NCI-H524 (cell line): ENCODE measurements at regions not wholly inside any gene's neighbourhood (a gene's known extent, or its start where the extent isn't known, plus 50 kb on each side); places are given as distances from the start of the nearest gene placed in this dataset.
"Not testable (repeated sequence)": the region's sequence is repeated elsewhere in the genome, so short reads cannot be mapped to it uniquely, and the experiment has no call there.

Source experiments
- DNase-seq, 2 experiments: peaks; one replicate each; lab custom pipeline; 2025; lab: John Stamatoyannopoulos, UW

DNA sequence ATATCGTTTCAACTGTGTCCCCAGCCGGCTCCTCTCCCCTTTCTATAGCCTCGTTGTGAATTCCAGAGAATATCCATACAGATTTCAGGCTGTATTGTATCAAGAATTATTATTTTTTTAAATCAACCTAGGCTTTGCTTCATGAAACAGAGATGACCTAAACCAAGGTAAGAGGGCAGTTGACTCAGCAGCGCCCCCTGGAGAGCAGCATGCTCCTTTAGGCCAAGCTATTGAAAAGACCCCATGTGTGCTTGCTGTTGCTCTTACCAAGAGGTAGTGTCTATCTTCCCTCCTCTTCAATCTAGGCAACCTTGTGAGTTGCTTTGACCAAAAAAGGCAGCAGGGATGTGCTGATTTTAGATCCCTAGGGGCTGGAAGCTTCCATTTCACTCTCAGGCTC lies 426.7 kb upstream of the SMIM21 start:
- DNase-seq: peak in 1 of 2 experiments; percentile 17

DNA sequence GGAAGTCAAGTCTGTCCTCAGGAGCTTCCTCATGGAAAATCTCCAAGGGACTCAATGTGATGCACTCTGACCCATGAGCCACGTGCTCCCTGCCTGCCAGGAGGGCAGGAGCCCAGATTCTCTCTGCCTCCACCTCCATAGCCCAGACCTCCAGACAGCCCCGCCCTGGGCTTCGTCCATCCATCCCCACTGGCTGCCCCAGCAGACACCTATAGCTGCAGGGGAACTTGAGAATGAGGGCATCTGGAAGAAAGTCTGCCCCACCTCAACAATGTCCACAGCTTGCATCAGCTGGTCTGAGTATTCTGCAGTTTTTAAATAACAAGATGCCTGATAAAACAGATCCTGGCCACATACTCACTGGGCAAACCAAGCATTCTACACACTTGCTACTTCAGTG lies 418.8 kb upstream of the SMIM21 start:
- no peak for DNase-seq

DNA sequence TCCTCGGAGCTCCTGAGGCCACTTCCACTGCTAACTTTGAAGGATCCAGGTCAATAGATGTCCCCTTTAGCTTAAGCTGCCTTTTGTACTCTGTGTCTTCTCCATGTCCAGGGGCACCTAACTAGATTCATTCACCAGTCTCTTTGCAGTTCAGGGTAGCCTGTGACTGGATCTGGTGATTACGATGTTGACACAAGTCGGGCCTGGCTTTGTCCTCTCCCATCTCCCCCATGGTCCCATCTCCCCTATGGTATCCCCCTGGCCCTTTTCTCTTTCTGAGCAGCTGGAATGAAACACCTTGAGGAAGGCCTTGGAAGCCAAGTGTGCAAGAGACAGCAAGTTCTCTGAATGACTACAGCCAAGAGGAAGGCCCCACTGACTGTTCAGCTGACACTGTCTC lies 417.9 kb upstream of the SMIM21 start:
- no peak for DNase-seq

DNA sequence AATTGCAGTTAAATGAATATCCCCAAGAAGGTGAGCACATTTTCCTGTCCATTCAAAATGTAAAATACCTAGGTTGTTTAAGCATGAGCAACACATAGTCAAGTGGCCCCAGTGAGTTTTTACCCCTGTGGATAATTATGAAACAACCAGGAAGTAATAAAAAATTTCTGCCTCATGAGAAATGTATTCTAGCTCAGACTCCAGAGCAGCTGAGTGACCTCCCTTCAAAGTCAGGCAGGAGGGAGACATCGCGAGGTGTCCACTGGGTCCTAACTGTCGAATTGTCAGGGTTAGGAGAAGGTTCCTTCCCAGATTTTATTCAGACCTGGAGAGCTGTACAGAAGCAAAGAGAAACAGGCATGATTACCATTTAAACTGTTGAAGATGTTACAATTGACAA lies 416.6 kb upstream of the SMIM21 start:
- DNase-seq: no peak

DNA sequence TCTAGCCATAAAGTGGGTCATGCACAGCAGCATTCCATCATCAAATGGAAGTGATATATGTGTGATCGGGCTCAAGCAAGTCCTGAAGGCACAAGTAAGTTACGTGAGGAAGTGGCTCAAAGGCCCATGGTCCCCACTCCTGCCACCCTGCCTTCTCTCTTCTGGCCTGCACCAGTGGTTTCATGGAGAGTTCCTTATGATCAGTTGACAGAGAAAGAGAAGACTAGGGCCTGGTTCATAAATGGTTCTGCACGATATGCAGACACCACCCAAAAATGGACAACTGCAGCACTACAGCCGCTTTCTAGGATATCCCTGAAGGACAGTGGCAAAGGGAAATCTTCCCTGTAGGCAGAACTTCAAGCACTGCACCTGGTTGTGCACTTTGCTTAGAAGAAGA lies 412.6 kb upstream of the SMIM21 start:
- DNase-seq: no peak

DNA sequence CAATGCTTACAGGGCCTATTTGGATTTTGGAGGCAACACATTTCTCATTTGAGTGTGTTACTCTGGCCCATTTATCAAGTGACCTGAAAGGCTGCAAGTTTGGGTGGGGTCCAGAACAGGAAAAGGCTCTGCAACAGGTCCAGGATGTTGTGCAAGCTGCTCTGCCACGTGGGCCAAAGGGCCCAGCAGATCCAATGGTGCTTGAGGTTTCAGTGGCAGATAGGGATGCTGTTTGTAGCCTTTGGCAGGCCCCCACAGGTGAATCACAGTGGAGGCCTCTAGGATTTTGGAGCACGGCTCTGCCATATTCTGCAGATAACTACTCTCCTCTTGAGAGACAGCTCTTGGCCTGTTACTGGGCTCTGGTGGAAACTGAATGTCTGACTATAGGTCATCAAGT lies 412.2 kb upstream of the SMIM21 start:
- not testable (repeated sequence) for DNase-seq

DNA sequence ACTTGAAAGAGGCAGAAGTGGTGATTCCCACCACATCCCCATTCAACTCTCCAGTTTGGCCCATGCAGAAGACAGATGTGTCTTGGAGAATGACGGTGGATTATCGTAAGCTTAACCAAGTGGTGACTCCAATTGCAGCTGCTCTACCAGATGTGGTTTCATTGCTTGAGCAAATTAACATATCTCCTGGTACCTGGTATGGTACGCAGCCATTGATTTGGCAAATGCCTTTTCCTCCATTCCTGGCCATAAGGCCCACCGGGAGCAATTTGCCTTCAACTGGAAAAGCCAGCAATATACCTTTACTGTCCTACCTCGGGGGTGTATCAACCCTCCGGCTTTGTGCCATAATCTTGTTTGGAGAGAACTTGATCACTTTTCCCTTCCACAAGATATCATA lies 411.5 kb upstream of the SMIM21 start:
- no peak for DNase-seq

DNA sequence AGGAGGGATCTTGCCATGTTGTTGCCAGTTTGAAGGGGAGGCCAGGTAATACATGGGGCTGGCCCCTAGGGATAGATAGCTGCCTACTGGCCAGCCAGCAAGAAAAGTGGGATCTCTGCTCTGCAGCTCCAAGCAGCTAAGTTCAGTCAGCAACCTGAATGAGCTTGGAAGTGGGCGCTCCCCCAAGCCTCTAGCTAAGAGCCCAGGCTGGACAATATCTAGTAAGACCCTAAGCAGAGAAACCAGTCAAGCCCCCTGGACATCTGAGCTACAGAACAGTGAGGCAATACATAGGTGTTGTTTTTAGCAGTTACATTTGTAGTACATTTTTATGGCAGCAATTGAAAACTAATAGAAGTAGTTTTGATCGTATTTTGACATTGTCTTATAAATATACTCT lies 409.8 kb upstream of the SMIM21 start:
- no peak for DNase-seq

DNA sequence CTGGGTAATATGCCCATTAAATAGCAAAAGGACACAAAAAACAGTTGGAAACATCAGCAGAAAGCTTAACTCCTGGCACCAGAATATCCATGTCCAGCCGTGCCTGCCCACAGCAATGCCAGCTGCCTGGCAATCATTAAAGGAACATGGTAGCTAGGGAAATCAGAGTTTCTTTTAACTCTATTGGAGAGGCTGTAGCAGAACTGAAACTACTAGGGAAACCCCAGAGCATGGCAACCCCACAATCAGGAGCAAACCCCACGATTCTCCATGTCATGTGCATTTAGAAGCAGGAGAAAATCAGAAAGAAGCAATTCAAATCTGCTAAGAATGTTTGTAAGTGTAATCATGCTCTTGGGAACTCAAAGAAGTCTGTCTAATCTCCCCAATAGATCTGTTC lies 409.0 kb upstream of the SMIM21 start:
- DNase-seq: no peak

DNA sequence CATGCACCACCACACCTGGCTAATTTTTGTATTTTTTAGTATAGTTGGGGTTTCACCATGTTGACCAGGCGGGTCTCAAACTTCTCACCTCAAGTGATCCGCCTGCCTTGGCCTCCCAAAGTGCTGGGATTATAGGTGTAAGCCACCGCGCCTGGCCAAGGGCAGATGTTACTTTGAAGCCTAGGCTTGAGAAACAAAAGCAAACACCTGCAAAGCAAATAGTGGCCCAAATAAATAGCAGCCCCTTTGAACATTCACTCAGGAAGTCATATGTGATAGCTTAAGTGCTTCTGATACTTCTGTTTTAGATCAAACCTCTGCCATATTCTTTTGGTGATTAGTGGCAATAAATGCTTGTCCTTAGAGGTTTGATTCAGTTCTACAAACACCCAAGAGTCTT lies 404.5 kb upstream of the SMIM21 start:
- DNase-seq: no peak

DNA sequence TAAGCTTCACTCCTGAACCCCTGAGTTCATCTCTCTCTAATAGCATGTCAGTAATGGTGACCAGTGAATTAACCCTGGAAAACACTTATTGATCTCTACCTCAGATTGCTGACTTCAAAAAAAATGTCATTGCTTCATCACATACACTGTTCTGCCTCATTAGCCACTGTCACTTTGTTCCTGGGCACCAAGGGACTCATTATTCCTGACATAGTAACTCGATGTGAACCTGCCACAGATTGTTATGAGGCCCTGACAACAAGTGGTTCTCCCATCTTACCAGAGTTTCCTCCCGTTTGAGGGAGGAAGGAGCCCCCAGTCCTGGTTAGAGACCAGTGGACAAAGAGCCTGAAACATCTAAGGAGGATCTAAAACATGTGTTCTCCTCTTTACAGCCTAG lies 403.3 kb upstream of the SMIM21 start:
- DNase-seq: no peak

DNA sequence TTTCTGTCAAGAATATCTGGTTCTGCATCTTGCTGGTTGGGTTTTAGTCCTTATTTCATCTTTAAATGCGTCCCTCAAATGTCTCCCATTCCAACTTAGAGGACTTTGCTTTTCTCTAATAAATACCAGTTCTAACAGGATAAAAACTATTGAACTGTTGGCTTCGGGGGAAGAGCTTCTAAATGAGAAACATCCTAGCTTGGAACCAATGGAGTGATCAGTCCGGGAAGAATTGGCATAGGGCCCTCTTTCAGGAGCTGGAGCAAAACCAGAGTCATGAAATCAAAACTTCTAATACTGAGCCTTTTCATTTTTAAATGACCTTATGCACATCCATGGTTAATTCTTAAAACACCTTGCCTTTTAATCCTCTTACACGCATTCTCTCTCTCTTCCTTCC lies 401.6 kb upstream of the SMIM21 start:
- peak; percentile 9 to 42 for DNase-seq

DNA sequence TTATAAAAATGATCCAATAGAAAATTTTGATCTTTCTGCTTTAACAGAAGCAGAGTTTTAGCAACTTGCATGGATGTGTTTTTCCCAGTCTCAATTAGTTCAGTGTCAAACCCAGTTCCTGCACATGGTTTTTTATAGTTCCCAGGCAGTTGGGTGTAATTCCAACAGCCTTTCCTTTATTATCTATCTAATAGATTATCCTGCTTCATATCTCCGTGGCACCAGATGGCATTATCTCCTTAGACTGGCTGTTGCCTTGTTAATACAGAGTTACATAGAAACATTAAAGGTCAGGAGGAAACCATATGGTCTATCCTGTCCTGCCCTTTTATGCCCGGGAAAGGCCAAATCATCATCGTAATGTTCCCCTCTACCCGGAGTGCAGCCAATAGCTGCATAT lies 400.9 kb upstream of the SMIM21 start:
- DNase-seq: peak; percentile 92 to 95

DNA sequence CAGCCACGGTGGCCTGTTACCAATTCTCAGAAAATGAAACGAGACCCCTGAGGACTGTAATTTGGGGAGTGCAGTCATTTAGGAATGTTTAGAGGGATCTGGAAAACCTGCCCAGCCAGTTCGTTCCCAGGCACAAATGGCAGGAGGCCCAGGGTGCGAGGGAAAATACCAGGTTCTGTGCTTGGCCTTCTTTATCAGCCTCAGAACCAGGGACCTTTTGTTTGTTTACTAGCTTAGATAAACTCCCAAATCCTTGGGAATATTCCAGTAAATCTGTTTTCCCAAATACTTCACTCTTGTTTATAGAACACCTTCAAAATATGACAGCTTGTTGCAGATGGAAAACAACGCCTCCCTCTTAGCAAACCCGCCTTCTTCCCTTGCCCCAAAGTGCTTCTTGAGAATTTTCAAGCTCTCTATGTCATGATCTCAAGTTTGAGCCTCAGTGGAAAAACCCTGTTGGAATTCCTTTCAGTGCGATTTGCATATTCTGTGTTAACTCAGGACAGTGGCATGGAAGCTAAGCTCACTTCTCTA lies 400.3 kb upstream of the SMIM21 start:
- DNase-seq: peak; percentile 13 to 68

DNA sequence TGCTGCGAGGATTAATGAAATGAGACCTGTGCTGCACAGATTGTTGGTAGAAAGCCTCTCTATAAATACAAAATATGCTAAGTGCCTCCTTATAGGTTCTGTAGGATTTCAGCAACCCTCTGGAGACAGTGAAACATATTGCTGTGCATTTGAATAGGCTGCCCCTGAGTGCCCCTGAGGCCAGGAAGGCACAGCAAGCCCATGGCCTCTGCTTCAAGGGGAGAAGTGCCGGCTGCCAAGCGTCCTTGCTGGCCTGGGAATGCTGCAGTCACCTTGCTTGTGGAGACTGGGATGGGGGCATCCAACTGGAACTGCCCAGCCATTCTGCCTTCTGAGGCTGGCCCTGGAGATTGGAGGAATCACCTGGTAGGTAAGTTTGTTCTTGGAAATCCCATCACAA lies 397.2 kb upstream of the SMIM21 start:
- DNase-seq: peak; percentile 84 to 95

DNA sequence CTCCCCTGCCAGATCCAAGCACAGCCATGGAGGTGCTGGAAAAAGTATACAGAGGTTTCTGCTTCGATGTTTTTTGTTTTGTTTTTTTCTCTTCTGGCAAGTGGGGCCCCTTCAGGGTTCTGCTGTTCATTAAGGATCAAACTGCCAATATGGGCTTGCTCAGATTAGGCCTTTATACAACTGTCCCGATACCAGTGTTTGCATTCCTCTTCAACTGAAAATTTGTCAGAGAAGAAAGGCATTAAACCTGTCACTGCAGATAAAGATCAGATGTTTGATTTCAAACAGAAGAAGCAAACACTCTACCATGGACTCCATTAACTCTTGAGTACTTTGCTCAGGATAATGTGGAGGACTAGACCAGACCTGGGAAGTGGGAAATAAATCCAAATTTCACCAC lies 396.0 kb upstream of the SMIM21 start:
- peak in 1 of 2 experiments; percentile 14 for DNase-seq

DNA sequence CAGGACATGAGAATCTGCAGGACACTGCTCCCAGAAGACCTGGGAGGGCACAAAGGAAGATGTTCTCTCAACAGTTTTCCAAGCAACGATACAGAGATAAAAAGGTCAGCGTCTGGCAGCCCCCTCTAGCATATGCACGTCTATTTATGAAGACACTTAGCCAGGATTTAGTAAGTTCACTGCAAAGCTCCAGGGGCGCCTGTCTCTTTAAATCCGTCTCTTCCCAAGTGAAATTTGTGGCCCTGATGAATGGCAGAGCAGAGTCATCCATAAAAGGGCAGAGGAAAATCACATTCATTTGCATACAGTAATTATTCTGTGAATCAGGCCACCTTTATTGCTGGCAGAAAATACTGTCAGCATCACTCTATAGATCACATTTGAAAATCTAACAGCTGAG lies 390.9 kb upstream of the SMIM21 start:
- DNase-seq: peak; percentile 12 to 74

DNA sequence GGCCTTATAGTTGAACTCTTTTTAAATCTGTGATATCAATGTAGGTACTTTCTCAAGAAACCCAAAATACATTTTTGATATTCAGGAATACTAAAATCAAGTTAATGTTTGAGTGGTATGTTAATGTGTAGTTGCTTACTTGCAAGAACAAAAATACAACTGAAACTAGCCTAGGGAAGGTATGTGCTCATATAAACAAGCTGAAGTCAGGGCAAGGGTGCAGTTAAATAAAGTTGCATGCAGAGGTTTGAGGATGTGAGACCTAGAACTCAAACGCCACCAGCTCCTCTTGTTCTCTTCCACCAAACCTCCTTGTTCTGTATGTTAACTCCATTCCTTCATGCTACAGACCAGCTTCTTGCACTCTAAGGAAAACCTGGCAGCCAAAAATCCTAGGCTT lies 388.3 kb upstream of the SMIM21 start:
- DNase-seq: no peak

DNA sequence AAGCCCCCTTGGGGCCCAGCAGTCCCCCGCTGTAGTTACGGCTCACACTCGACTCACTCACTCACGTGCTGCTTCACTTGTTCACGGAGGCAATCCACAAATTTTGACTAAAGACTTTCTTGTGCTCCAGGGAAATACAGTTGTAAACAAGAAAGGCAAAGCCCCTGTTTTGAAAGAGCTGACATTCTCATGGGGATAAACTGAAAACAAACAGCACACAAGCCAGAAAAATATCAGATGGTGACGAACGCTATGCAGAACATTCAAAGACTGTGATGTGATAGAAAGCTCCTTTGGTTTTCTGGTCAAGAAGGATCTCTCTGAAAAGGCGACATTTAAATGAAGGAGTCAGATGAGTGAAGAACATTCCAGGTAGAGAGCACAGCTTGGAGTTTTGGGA lies 385.3 kb upstream of the SMIM21 start:
- no peak for DNase-seq

DNA sequence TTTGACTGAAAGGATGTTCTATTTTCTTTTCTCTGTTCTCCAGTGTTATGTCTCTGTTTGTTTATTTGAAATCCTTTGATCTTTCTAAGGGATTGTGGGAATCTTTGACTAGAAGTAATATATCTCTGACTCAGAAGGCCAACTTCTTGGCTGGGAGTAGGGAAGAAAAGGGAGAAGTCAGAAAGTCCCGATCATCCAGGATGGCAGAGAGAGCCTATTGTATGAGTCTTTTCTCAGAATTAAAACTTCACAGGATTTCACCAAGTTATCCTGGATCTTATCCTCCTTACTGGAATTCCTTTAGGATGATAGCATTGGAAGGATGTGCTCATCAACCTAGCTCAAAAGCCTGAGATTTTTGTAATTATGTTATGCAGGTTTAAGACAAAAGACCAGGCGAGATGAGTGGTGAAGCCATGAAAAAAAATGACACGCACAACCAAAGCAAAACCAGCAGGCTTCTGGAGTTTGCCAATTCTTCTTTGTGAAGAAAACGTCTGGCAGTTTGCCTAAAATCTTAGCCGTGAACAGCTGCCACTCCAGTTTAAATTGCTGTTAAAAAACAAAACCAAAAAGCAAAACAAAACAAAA lies 383.6 kb upstream of the SMIM21 start:
- peak; percentile 31 to 63 for DNase-seq

DNA sequence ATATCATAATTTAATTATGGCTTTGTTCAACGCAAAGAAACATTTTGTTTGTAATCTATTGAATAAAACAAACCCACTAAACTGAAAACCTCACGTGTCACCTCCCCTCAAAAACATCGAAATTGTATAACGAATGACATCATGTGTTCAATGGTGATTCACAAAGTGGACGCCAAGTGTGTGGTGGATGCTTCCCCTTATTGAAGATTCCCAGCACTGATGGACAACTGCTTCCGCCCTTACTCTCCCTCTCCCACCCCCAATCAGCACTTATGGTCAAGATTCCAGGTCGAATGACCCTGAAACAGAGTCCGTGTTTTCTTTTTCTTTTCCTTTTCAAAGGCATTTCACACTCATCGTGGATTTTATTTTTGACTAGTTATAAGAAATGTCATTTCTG lies 383.0 kb upstream of the SMIM21 start:
- DNase-seq: no peak

DNA sequence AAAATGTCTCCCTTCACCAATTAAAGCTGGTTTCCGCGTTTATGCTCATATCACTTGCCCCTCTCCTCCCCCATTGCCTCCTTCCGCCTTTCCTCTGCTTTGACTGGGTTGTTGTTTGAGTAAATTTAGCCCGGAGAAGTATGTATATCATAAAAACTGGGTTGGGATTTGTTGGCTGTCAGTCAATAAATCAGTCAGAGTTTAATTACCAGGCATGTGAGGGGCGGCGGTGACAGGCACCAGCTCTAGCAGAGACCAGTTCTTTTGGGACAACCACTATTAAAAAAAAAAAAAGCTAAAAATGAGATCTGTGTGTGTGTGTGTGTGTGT lies 382.4 kb upstream of the SMIM21 start:
- DNase-seq: no peak

DNA sequence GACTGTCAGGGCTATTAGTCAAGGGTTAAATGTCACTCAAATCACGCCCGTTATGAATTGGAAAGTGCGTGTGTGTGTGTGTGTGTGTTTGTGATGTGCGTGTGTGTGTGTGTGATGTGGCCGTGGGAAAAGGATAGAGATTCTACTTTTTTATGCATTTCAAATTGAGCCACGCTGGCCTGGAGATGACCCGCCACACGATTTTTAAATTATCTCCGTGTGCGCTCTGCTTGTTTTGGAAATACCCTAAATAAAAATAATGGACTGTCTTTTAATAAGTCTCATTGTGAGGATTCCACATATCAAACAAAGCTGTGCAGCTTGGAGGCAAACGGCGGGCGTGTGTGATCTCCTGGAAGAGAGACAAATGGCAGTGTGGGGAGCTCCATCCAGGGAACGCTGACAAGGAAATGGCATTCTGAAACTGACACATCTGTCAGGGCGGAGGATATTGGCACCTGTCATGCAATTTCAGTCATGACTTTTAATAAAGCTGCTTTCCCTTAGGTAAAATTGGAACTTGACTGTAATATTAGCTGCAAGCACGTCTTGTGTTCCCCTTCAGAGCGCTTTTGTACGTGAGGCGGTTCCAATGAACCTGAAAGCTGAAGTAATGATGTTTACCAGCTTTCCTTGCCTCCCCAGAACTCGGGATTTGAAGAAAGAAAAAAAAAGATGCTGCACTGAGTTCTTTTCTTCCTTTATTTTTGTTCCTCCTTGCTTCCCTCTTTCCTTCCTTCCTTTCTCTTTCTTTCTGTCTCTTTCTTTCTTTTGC lies 381.8 kb upstream of the SMIM21 start:
- peak in 1 of 2 experiments; percentile 51 for DNase-seq

DNA sequence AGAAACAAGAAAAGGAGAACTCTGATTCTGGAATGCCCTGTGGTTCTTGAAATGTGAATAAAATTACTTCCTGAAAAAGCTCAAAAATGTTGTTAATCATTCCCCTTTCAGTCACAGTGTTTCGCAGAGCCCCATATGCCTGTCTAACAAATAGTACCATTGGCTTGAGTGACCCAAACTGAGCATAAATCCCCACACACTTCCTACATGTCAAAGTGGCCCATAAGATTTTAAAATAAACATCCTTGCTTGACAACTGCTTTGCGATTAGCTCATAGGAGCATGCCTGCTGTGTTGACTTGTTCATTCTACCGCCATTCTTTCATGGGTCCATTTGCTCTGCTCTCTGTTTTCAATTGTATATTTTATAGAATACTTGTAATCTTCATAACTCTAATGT lies 377.8 kb upstream of the SMIM21 start:
- DNase-seq: no peak
